GM12878 (cell line): ENCODE measurements at regions not wholly inside any gene's neighbourhood (a gene's known extent, or its start where the extent isn't known, plus 50 kb on each side); places are given as distances from the start of the nearest gene placed in this dataset.

ENCODE experiments used
- ATAC-seq: fragments of 200-7000 bp; cut with Tn5 transposase; 3 replicates; pipeline ENCODE4 v1.9.1; 2020; ENCODE audit warnings: mild to moderate bottlenecking, moderate library complexity
- BruUV-seq: library from RNA; stranded (reverse); fragments of 400-500 nt; replicated peaks from 2 replicates; lab custom pipeline; 2021; lab: Mats Ljungman, UMichigan
- CTCF ChIA-PET: fragments of 300-600 bp; sonication (Branson Sonifier 250); formaldehyde crosslinking; extraction: SDS; loops from one replicate; lab custom pipeline; 2021; ENCODE audit warnings: inconsistent platforms; lab: Yijun Ruan, JAX
- POLR2A ChIA-PET: fragments of 350-600 bp; formaldehyde crosslinking; extraction: SDS; loops from one replicate; lab custom pipeline; 2021; ENCODE audit warnings: inconsistent platforms; lab: Charles Lee
- RAD21 ChIA-PET: fragments of 300-600 bp; sonication (Branson Sonifier 250); formaldehyde crosslinking; loops from one replicate; lab custom pipeline; 2023; ENCODE audit warnings: antibody characterized with exemption; ENCODE audit not compliant: unreplicated experiment; lab: Charles Lee
- SMC1A ChIA-PET: fragments of 300-600 bp; sonication (Branson Sonifier 250); formaldehyde crosslinking; loops from one replicate; lab custom pipeline; 2023; ENCODE audit not compliant: unreplicated experiment, uncharacterized antibody; lab: Charles Lee
- DNase-seq: peaks from one replicate; pipeline ENCODE4 v3.0.0-alpha.2; 2011; ENCODE audit warnings: low read depth, low spot score
- FAIRE-seq: peaks from 3 replicates; lab custom pipeline; 2011; peaks lifted over from hg19 to GRCh38; lab: Jason Lieb, UNC
- H2AFZ ChIP-seq: 2 replicates; pipeline ENCODE4 v1.6.0; 2011; ENCODE audit warnings: low read depth, low read length, control low read depth; ENCODE audit not compliant: control insufficient read depth
- H3K27ac ChIP-seq: 2 replicates; pipeline ENCODE4 v1.5.1; 2011; ENCODE audit warnings: control low read depth; ENCODE audit not compliant: control insufficient read depth, insufficient read depth
- H3K27me3 ChIP-seq, 2 experiments: replicated peaks in 1 of 2; 2 replicates each; pipeline versions ENCODE4 v1.6.0 to v1.6.1; 2011; ENCODE audit warnings: low read length in 1 of 2; ENCODE audit not compliant: control insufficient read depth in 2 of 2, insufficient read depth in 2 of 2
- H3K36me3 ChIP-seq, 2 experiments: 2 replicates each; pipeline ENCODE4 v1.5.1; 2011; ENCODE audit warnings: low read length in 1 of 2; ENCODE audit not compliant: control insufficient read depth in 2 of 2, insufficient read depth in 2 of 2
- H3K4me1 ChIP-seq: 2 replicates; pipeline ENCODE4 v1.6.1; 2011; ENCODE audit warnings: mild to moderate bottlenecking, low read length, moderate library complexity, mixed read lengths; ENCODE audit not compliant: control insufficient read depth, insufficient read depth
- H3K4me2 ChIP-seq: 2 replicates; pipeline ENCODE4 v1.6.0; 2011; ENCODE audit warnings: control low read depth; ENCODE audit not compliant: control insufficient read depth, insufficient read depth
- H3K4me3 ChIP-seq: fragments of 200-600 bp; sonication (generic); 2 replicates; pipeline ENCODE4 v1.5.1; 2016
- H3K79me2 ChIP-seq: 2 replicates; pipeline ENCODE4 v1.6.0; 2011; ENCODE audit warnings: low read length; ENCODE audit not compliant: control insufficient read depth, insufficient read depth
- H3K9ac ChIP-seq: 2 replicates; pipeline ENCODE4 v1.8.0; 2011; ENCODE audit warnings: low read length, control low read depth, mixed read lengths; ENCODE audit not compliant: control insufficient read depth, insufficient read depth
- H3K9me3 ChIP-seq: replicated peaks from 3 replicates; pipeline ENCODE4 v1.5.1; 2011; ENCODE audit warnings: mild to moderate bottlenecking, low read length; ENCODE audit not compliant: control insufficient read depth, insufficient read depth
- H4K20me1 ChIP-seq: 2 replicates; pipeline ENCODE4 v1.6.0; 2011; ENCODE audit not compliant: control insufficient read depth, insufficient read depth
- CHD2 ChIP-seq: IDR thresholded peaks from 2 replicates; pipeline ENCODE4 v1.6.1; 2011; ENCODE audit warnings: low read depth, low read length, improper control_type of control experiment, borderline replicate concordance
- NR2C1 ChIP-seq: fragments of 450-650 bp; IDR thresholded peaks from 2 replicates; pipeline ENCODE4 v1.6.1; 2017; ENCODE audit warnings: antibody characterized with exemption, mild to moderate bottlenecking, moderate library complexity
- PAX5 ChIP-seq: IDR thresholded peaks from 2 replicates; pipeline ENCODE4 v1.6.1; 2011; ENCODE audit warnings: low read depth, low read length, borderline replicate concordance
- ZNF622 ChIP-seq: fragments of 450-650 bp; IDR thresholded peaks from 2 replicates; pipeline ENCODE4 v1.6.1; 2017; ENCODE audit warnings: mild to moderate bottlenecking, inconsistent platforms
- WGBS: methylation state at CpG from one replicate; pipeline ENCODE4 v1.1.6; 2016; ENCODE audit warnings: low lambda C conversion rate; ENCODE audit not compliant: insufficient replicate concordance, insufficient coverage; ENCODE audit errors: missing lambda C conversion rate; 5-methylcytosine and 5-hydroxymethylcytosine counted together
- in situ Hi-C: fragments of 300-500 bp; cut with MboI; formaldehyde crosslinking; loops from 9 replicates; pipeline ENCODE4 v1.14.3; 2018; ENCODE audit warnings: mixed read lengths
- intact Hi-C: fragments of 100-400 bp; cut with micrococcal nuclease; formaldehyde crosslinking; loops from one replicate; pipeline ENCODE4 v1.14.2; 2022; ENCODE audit not compliant: unreplicated experiment
- TF ChIP-seq, protein P1 (sequence below): fragments of 450-650 bp; IDR thresholded peaks from 2 replicates; pipeline ENCODE4 v1.6.1; 2014; ENCODE audit warnings: mild to moderate bottlenecking
- TF ChIP-seq, protein P2 (sequence below): fragments of 450-650 bp; formaldehyde crosslinking; IDR thresholded peaks from 2 replicates; pipeline ENCODE4 v1.5.0; 2022; ENCODE audit warnings: mild to moderate bottlenecking, missing genetic modification characterization

DNA sequence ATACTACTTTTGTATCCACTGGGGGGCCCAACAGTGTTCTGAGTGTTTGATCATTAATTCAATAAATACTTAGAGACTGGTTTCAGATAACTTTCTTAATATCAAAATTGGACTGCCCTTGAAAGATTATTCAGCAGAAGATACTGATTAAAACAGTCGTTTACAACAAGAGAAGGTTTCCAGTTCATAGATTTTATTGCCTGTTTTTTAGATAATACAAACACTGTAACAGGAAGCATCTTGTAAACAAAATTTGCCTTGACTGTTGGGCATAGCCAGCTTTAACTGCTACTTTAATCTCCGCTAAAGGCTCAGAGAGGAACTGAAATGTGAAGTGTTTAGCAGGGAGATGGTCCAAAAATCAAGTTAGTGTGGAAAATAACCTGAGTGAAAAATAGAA lies 1168.7 kb upstream of the NUDT12 start:
- ChIA-PET POLR2A (no interaction called here), SMC1A (interaction anchor here (0.9 kb wide), 1 partner anchor 750 kb away, joined by 3 read pairs; no protein-coding TSS in a partner anchor), CTCF (no interaction called here), RAD21 (no interaction called here)
- TF ChIP-seq ZNF622 (no peak), NR2C1 (no peak), PAX5 (no peak), CHD2 (no peak)
- TF ChIP-seq, protein P1, sequence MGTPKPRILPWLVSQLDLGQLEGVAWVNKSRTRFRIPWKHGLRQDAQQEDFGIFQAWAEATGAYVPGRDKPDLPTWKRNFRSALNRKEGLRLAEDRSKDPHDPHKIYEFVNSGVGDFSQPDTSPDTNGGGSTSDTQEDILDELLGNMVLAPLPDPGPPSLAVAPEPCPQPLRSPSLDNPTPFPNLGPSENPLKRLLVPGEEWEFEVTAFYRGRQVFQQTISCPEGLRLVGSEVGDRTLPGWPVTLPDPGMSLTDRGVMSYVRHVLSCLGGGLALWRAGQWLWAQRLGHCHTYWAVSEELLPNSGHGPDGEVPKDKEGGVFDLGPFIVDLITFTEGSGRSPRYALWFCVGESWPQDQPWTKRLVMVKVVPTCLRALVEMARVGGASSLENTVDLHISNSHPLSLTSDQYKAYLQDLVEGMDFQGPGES = no peak
- TF ChIP-seq, protein P2, sequence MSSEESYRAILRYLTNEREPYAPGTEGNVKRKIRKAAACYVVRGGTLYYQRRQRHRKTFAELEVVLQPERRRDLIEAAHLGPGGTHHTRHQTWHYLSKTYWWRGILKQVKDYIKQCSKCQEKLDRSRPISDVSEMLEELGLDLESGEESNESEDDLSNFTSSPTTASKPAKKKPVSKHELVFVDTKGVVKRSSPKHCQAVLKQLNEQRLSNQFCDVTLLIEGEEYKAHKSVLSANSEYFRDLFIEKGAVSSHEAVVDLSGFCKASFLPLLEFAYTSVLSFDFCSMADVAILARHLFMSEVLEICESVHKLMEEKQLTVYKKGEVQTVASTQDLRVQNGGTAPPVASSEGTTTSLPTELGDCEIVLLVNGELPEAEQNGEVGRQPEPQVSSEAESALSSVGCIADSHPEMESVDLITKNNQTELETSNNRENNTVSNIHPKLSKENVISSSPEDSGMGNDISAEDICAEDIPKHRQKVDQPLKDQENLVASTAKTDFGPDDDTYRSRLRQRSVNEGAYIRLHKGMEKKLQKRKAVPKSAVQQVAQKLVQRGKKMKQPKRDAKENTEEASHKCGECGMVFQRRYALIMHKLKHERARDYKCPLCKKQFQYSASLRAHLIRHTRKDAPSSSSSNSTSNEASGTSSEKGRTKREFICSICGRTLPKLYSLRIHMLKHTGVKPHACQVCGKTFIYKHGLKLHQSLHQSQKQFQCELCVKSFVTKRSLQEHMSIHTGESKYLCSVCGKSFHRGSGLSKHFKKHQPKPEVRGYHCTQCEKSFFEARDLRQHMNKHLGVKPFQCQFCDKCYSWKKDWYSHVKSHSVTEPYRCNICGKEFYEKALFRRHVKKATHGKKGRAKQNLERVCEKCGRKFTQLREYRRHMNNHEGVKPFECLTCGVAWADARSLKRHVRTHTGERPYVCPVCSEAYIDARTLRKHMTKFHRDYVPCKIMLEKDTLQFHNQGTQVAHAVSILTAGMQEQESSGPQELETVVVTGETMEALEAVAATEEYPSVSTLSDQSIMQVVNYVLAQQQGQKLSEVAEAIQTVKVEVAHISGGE (CRISPR knock-in tag) = no peak
- Histone ChIP-seq H4K20me1 (no peaks in the 10 kb centered on the region), H3K27me3 (no peaks in the 10 kb centered on the region), H3K79me2 (no peaks in the 10 kb centered on the region), H3K4me3 (no peak overlapping the region), H3K4me2 (no peak overlapping the region), H3K9me3 (no peaks in the 10 kb centered on the region), H3K36me3 (no peaks in the 10 kb centered on the region), H3K9ac (no peak overlapping the region), H2AFZ (no peak overlapping the region), H3K27ac (no peak overlapping the region), H3K4me1 (no peaks in the 10 kb centered on the region)
- intact Hi-C loops = no loop called here
- FAIRE-seq (no peak), DNase-seq (no peak), ATAC-seq (no peak)
- BruUV-seq = no TSS peak
- in situ Hi-C loops = no loop called here
- 3% methylated on average over 2 of the region's 2 CpGs for WGBS
